ACHN (cell line): ENCODE measurements at regions not wholly inside any gene's neighbourhood (a gene's known extent, or its start where the extent isn't known, plus 50 kb on each side); places are given as distances from the start of the nearest gene placed in this dataset.
A peak's percentile ranks its signal among the peaks of the same experiment; 100 is the strongest.

ENCODE experiments used
- DNase-seq: peaks from one replicate; pipeline ENCODE4 v3.0.0-alpha.2; 2015
- in situ Hi-C: cut with HindIII; loops from 2 replicates; pipeline ENCODE4 v1.10.0; 2017; ENCODE audit warnings: low sequenced_read_pairs, low pct_ligation_motif_present, low pct_unique_long_range_greater_than_20kb

GRCh38 chr15:31525185-31525695 lies 198.6 kb downstream of the KLF13 start:
- in situ Hi-C loops: no loop called here
- DNase-seq: no peak

GRCh38 chr15:31525988-31526665 lies 199.5 kb downstream of the KLF13 start:
- in situ Hi-C loops: no loop called here
- DNase-seq: no peak

- in situ Hi-C loops: no loop called here
- DNase-seq: no peak
Measured at GRCh38 chr15:31526916-31527690, 200.5 kb downstream of the KLF13 start.

GRCh38 chr15:31528846-31529245 lies 202.2 kb downstream of the KLF13 start:
- in situ Hi-C loops: no loop called here
- no peak for DNase-seq

- no peak for DNase-seq
- in situ Hi-C loops: no loop called here
Measured at GRCh38 chr15:31537770-31538592, 211.3 kb downstream of the KLF13 start.

GRCh38 chr15:31540633-31541032 lies 214.0 kb downstream of the KLF13 start:
- in situ Hi-C loops: no loop called here
- DNase-seq: no peak

GRCh38 chr15:31544361-31544760 lies 217.7 kb downstream of the KLF13 start:
- no peak for DNase-seq
- in situ Hi-C loops: no loop called here

GRCh38 chr15:31545257-31545656 lies 218.6 kb downstream of the KLF13 start:
- DNase-seq: no peak
- in situ Hi-C loops: no loop called here

GRCh38 chr15:31550211-31550977 lies 223.8 kb downstream of the KLF13 start:
- DNase-seq: no peak
- in situ Hi-C loops: no loop called here

- in situ Hi-C loops: no loop called here
- DNase-seq: no peak
Measured at GRCh38 chr15:31551323-31551722, 224.7 kb downstream of the KLF13 start.

- in situ Hi-C loops: no loop called here
- DNase-seq: no peak
Measured at GRCh38 chr15:31552482-31553099, 226.0 kb downstream of the KLF13 start.

- peak; percentile 39 for DNase-seq
Measured at GRCh38 chr15:31554261-31554660, 227.6 kb downstream of the KLF13 start.

GRCh38 chr15:31555022-31555421 lies 228.4 kb downstream of the KLF13 start:
- in situ Hi-C loops: no loop called here
- no peak for DNase-seq

More at GRCh38 chr15:31554261-31554660, 227.6 kb downstream of the KLF13 start:
- in situ Hi-C loops: no loop called here

- DNase-seq: no peak
- in situ Hi-C loops: no loop called here
Measured at GRCh38 chr15:31556494-31557150, 230.0 kb downstream of the KLF13 start.

- no peak for DNase-seq
- in situ Hi-C loops: no loop called here
Measured at GRCh38 chr15:31557899-31558298, 231.3 kb downstream of the KLF13 start.

- in situ Hi-C loops: no loop called here
- DNase-seq: no peak
Measured at GRCh38 chr15:31558840-31559239, 232.2 kb downstream of the KLF13 start.

GRCh38 chr15:31559786-31560185 lies 233.2 kb downstream of the KLF13 start:
- no peak for DNase-seq
- in situ Hi-C loops: no loop called here
